GM12891 (cell line): ENCODE measurements at regions not wholly inside any gene's neighbourhood (a gene's known extent, or its start where the extent isn't known, plus 50 kb on each side); places are given as distances from the start of the nearest gene placed in this dataset.

Experiments
- POLR2A ChIP-seq: IDR thresholded peaks from 2 replicates; pipeline ENCODE4 v1.6.1; 2011; ENCODE audit warnings: low read depth, low read length, control low read depth
- POLR2AphosphoS5 ChIP-seq: IDR thresholded peaks from 2 replicates; pipeline ENCODE4 v1.6.1; 2011; ENCODE audit warnings: low read depth, low read length, control low read depth
- TAF1 ChIP-seq: IDR thresholded peaks from 2 replicates; pipeline ENCODE4 v1.6.1; 2011; ENCODE audit warnings: low read depth, low read length, control low read depth

GRCh38 chr2:59888706-59889105 lies 664.7 kb downstream of the BCL11A start:
- TF ChIP-seq POLR2A = no peak
- TF ChIP-seq POLR2AphosphoS5 = no peak
- no peak for TF ChIP-seq TAF1
